ENCODE measurements at regions not wholly inside any gene's neighbourhood (a gene's known extent, or its start where the extent isn't known, plus 50 kb on each side); places are given as distances from the start of the nearest gene placed in this dataset.

DNA sequence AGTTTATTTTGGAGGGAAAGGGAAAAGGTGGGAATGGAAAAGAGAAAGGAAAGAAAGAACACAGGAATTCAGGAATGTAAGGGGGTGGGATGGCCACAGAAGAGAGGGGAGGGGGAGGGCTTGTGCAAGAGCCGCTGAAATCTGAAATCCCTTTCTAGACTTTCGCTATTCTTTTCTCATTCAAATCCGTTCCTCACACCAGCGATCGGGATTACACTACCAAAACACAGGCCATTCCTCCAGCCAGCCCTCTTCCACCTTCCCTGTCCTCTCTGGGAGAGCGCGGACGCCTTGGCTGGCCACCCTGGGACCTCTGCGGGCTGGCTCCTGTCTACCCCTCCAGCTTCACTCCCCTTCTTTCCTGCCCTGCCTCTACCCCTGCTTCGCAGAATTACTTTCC, 102.3 kb downstream of the CDCA7 start:
- H3K36me3 ChIP-seq: no peaks in the 10 kb centered on the region
- H3K4me1 ChIP-seq: no peaks in the 10 kb centered on the region
- no peak overlapping the region for H3K27ac ChIP-seq
- DNase-seq: no peak
- intact Hi-C loops (cut with DNase I; ENCODE audit: low total_unique reads): no loop called here
- TF ChIP-seq, protein P1, sequence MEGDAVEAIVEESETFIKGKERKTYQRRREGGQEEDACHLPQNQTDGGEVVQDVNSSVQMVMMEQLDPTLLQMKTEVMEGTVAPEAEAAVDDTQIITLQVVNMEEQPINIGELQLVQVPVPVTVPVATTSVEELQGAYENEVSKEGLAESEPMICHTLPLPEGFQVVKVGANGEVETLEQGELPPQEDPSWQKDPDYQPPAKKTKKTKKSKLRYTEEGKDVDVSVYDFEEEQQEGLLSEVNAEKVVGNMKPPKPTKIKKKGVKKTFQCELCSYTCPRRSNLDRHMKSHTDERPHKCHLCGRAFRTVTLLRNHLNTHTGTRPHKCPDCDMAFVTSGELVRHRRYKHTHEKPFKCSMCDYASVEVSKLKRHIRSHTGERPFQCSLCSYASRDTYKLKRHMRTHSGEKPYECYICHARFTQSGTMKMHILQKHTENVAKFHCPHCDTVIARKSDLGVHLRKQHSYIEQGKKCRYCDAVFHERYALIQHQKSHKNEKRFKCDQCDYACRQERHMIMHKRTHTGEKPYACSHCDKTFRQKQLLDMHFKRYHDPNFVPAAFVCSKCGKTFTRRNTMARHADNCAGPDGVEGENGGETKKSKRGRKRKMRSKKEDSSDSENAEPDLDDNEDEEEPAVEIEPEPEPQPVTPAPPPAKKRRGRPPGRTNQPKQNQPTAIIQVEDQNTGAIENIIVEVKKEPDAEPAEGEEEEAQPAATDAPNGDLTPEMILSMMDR (IDR thresholded peaks at IDR 0.05): no peak
- TF ChIP-seq POLR2A (IDR thresholded peaks at IDR 0.05): no peak
- no peaks in the 10 kb centered on the region for H3K9me3 ChIP-seq
- H3K27me3 ChIP-seq: no peaks in the 10 kb centered on the region
- no peak overlapping the region for H3K4me3 ChIP-seq

DNA sequence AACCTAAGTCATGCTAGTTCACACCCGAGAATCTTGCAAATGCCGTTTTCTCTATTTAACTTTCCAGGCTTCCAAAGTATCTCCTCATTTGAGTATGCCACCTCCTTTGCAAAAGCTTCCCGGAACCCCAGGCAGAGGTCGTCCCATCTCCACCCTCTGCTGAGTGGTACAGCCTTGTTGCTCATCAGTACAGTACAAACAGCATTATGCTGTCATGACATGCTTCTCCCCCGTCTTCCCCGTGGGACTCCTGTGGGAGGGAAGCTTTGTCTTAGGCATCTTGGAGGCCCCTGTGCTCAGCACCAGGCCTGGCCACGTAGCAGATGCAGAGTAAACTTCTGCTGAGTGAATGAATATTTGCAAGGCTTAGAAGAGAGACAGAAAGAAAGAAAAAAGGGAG, 102.7 kb downstream of the CDCA7 start:
- Histone ChIP-seq H3K27me3 (no peaks in the 10 kb centered on the region), H3K4me3 (no peak overlapping the region), H3K27ac (no peak overlapping the region), H3K36me3 (no peaks in the 10 kb centered on the region), H3K4me1 (no peaks in the 10 kb centered on the region), H3K9me3 (no peaks in the 10 kb centered on the region)
- TF ChIP-seq POLR2A (IDR thresholded peaks at IDR 0.05): no peak
- TF ChIP-seq, protein P1 (IDR thresholded peaks at IDR 0.05): no peak
- no peak for DNase-seq
- intact Hi-C loops (cut with DNase I; ENCODE audit: low total_unique reads): no loop called here

DNA sequence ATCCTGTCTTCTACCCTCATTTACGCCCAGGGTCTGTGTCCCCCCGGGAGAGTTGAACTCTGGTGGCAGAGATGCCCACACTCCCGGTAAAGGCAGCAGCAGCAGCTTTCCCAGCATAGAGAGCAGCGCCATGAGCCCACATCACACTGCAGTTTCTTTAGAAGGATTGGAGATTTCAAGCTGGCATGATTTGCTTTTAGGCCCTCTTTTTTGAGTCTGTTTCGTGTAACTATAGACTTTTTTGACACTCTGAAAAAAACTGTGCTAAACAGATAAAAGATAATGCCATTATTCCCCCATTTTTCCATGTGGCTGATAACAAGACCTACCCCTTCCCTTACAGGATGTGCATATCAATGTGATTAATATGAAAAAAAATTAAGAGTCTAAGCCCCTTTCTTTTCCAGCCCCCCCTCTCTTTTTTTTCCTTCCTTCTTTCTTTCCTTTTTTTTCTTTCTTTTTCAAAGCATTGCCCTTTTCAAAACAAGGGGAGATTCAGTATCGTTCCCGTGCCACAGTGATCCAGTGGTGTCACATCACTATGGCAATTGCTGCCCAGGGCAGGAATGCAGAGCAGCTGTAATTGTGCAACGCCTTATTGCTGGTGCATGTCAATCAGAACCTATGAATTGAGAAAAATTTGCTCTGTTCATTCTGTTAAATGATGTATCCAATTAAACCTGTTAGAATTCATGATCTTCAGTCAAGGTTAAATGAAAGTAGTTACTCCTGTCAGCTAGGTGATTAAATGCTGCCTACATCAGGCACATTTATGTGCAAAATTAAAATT, 104.5 kb downstream of the CDCA7 start:
- H3K4me3 ChIP-seq: no peak overlapping the region
- no peak overlapping the region for H3K27ac ChIP-seq
- no peaks in the 10 kb centered on the region for H3K36me3 ChIP-seq
- no peaks in the 10 kb centered on the region for H3K4me1 ChIP-seq
- H3K9me3 ChIP-seq: no peaks in the 10 kb centered on the region
- no peak for TF ChIP-seq POLR2A (IDR thresholded peaks at IDR 0.05)
- TF ChIP-seq, protein P1 (IDR thresholded peaks at IDR 0.05): no peak
- no peak for DNase-seq
- intact Hi-C loops (cut with DNase I; ENCODE audit: low total_unique reads): no loop called here
- no peaks in the 10 kb centered on the region for H3K27me3 ChIP-seq

DNA sequence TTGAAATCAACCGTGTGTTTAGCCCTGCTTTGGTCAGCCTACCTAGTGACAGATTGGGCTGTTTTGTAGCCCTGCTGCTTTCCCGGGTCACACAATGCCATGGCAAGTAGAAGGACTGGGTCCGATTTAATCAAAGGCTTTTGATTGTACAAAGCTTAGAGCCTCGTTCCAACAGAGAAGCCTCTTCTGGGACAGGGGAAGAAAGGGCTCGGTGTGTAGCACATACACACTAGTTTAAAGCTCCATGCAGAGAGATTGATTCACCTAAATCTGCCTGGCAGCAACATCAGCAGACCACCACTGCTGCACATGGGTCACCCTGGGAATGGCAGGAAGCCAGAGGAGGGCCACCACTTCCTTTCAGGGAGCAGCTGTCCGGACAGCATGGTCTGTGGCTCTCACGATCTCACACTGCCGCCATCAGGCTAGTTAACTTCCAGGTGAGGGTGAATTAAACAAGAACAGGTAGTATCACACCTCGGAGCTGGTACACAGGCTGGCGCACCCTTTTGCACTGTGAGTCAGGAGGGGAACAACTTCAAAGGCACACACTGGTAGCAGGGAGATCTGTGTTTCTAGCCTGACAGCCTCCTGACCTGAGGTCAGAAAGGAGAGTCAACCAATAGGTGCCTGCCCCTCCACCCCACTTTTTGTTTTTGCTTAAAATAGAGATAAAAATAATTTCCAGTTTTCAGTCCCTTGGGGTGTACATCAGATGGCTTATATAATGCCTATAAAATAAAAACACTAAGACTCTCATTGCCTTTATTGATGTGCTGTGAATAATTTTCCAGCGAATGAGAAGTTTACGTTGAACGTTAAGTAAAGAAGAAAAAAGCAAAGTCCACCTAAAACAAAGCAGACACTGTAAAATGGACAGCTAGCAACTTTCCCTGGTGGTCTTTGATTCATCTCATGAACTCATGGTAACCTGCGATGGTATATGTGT, 108.5 kb downstream of the CDCA7 start:
- H3K4me1 ChIP-seq: no peaks in the 10 kb centered on the region
- no peak for TF ChIP-seq POLR2A (IDR thresholded peaks at IDR 0.05)
- TF ChIP-seq, protein P1 (IDR thresholded peaks at IDR 0.05): no peak
- DNase-seq: no peak
- intact Hi-C loops (cut with DNase I; ENCODE audit: low total_unique reads): no loop called here
- no peak overlapping the region for H3K27ac ChIP-seq
- H3K4me3 ChIP-seq: no peak overlapping the region
- H3K9me3 ChIP-seq: no peaks in the 10 kb centered on the region
- H3K36me3 ChIP-seq: no peaks in the 10 kb centered on the region
- no peaks in the 10 kb centered on the region for H3K27me3 ChIP-seq

DNA sequence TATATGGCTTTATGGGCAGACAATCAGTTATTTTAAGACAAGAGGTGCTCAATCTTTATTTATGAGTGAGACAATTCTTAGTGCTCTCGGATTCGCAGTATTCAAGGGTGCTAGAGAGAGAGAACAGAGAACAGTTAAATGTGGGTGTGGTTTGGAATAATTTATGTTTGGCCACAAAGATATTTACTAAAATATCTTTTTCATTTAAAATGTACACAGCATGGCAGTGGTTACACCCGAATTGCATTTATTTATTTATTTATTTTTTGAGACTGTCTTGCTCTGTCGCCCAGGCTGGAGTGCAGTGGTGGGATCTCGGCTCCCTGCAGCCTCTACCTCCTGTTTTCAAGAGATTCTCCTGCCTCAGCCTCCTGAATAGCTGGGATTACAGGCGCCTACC, 109.2 kb downstream of the CDCA7 start:
- no peak for TF ChIP-seq POLR2A (IDR thresholded peaks at IDR 0.05)
- TF ChIP-seq, protein P1 (IDR thresholded peaks at IDR 0.05): no peak
- no peak for DNase-seq
- H3K4me1 ChIP-seq: no peaks in the 10 kb centered on the region
- H3K9me3 ChIP-seq: no peaks in the 10 kb centered on the region
- H3K27me3 ChIP-seq: no peaks in the 10 kb centered on the region
- intact Hi-C loops (cut with DNase I; ENCODE audit: low total_unique reads): no loop called here
- no peak overlapping the region for H3K27ac ChIP-seq
- H3K36me3 ChIP-seq: no peaks in the 10 kb centered on the region
- H3K4me3 ChIP-seq: no peak overlapping the region
